ENCODE measurements at regions not wholly inside any gene's neighbourhood (a gene's known extent, or its start where the extent isn't known, plus 50 kb on each side); places are given as distances from the start of the nearest gene placed in this dataset.

GRCh38 chr2:40507432-40507831 lies 55.5 kb upstream of the SLC8A1 start:
- no peak for DNase-seq

- no peak for DNase-seq
Measured at GRCh38 chr2:40510304-40510703, 58.4 kb upstream of the SLC8A1 start.

- peak; percentile 83 for DNase-seq
Measured at GRCh38 chr2:40511661-40512213, 59.8 kb upstream of the SLC8A1 start.

GRCh38 chr2:40512256-40512655 lies 60.4 kb upstream of the SLC8A1 start:
- DNase-seq: no peak

- DNase-seq: no peak
Measured at GRCh38 chr2:40513201-40513600, 61.3 kb upstream of the SLC8A1 start.

- no peak for DNase-seq
Measured at GRCh38 chr2:40516604-40517003, 64.7 kb upstream of the SLC8A1 start.

- no peak for DNase-seq
Measured at GRCh38 chr2:40528564-40528963, 76.7 kb upstream of the SLC8A1 start.

GRCh38 chr2:40531359-40531758 lies 79.5 kb upstream of the SLC8A1 start:
- DNase-seq: no peak

GRCh38 chr2:40534528-40534927 lies 82.6 kb upstream of the SLC8A1 start:
- DNase-seq: no peak

- no peak for DNase-seq
Measured at GRCh38 chr2:40535972-40536371, 84.1 kb upstream of the SLC8A1 start.

- no peak for DNase-seq
Measured at GRCh38 chr2:40540026-40540425, 88.1 kb upstream of the SLC8A1 start.

GRCh38 chr2:40543381-40543780 lies 91.5 kb upstream of the SLC8A1 start:
- DNase-seq: no peak

- no peak for DNase-seq
Measured at GRCh38 chr2:40544072-40544471, 92.2 kb upstream of the SLC8A1 start.

- DNase-seq: no peak
Measured at GRCh38 chr2:40545645-40546044, 93.8 kb upstream of the SLC8A1 start.

GRCh38 chr2:40546439-40547191 lies 94.7 kb upstream of the SLC8A1 start:
- DNase-seq: no peak

GRCh38 chr2:40548521-40548920 lies 96.6 kb upstream of the SLC8A1 start:
- no peak for DNase-seq

GRCh38 chr2:40550085-40550484 lies 98.2 kb upstream of the SLC8A1 start:
- DNase-seq: no peak

GRCh38 chr2:40551081-40551480 lies 99.2 kb upstream of the SLC8A1 start:
- DNase-seq: no peak

GRCh38 chr2:40554665-40555294 lies 102.9 kb upstream of the SLC8A1 start:
- DNase-seq: peak; percentile 59

- DNase-seq: no peak
Measured at GRCh38 chr2:40556293-40556692, 104.4 kb upstream of the SLC8A1 start.

GRCh38 chr2:40556739-40557138 lies 104.8 kb upstream of the SLC8A1 start:
- DNase-seq: peak; percentile 13

GRCh38 chr2:40558761-40559160 lies 106.9 kb upstream of the SLC8A1 start:
- no peak for DNase-seq

- peak; percentile 43 for DNase-seq
Measured at GRCh38 chr2:40559175-40559574, 107.3 kb upstream of the SLC8A1 start.

- DNase-seq: no peak
Measured at GRCh38 chr2:40564184-40564583, 112.3 kb upstream of the SLC8A1 start.

Measured in HCEC 1CT (cell line).